HCT116 (cell line): ENCODE measurements at regions not wholly inside any gene's neighbourhood (a gene's known extent, or its start where the extent isn't known, plus 50 kb on each side); places are given as distances from the start of the nearest gene placed in this dataset.

Source experiments
- ATAC-seq: fragments of 200-7000 bp; cut with Tn5 transposase; 2 replicates; pipeline ENCODE4 v1.9.1; 2020; ENCODE audit warnings: mild to moderate bottlenecking, moderate library complexity
- BruUV-seq: library from RNA; stranded (reverse); fragments of 400-500 nt; replicated peaks from 2 replicates; lab custom pipeline; 2021; lab: Mats Ljungman, UMichigan
- CTCF ChIA-PET: fragments of 300-600 bp; sonication (Branson Sonifier 250); formaldehyde crosslinking; loops from one replicate; lab custom pipeline; 2021; ENCODE audit warnings: antibody characterized with exemption; lab: Charles Lee
- POLR2A ChIA-PET: fragments of 300-600, 350-600 bp; sonication (Branson Sonifier 250); formaldehyde crosslinking; loops from one replicate; lab custom pipeline; 2021; ENCODE audit warnings: antibody characterized with exemption; lab: Charles Lee
- RAD21 ChIA-PET, 2 experiments: fragments of 300-600 bp; sonication (Branson Sonifier 250); formaldehyde crosslinking; loops; one replicate each; lab custom pipeline; 2023; ENCODE audit warnings: low total read pairs in 2 of 2; ENCODE audit not compliant: uncharacterized antibody in 2 of 2, unreplicated experiment in 2 of 2, low non-redundant PET in 1 of 2; lab: Charles Lee
- DNase-seq: peaks from one replicate; pipeline ENCODE4 v3.0.0-alpha.2; 2010; ENCODE audit warnings: low read depth, low spot score
- H2AFZ ChIP-seq: fragments of 200-600 bp; shearing (Covaris generic), sonication (generic); 2 replicates; pipeline ENCODE4 v1.6.1; 2017; ENCODE audit warnings: low read depth, mixed run types, mixed read lengths, antibody characterized with exemption, low read length; ENCODE audit not compliant: poor library complexity, severe bottlenecking
- H3K27ac ChIP-seq: 2 replicates; pipeline ENCODE4 v1.5.1; 2012; ENCODE audit warnings: low read depth, low read length
- H3K27me3 ChIP-seq: fragments of 200-600 bp; sonication (generic); 2 replicates; pipeline ENCODE4 v1.6.1; 2016; ENCODE audit warnings: mixed run types, low read length, mixed read lengths; ENCODE audit not compliant: insufficient read depth
- H3K36me3 ChIP-seq, 2 experiments: fragments of 200-500 bp in 1 of 2; fragments of 200-600 bp in 1 of 2; sonication (Bioruptor generic) in 1 of 2; sonication (generic) in 1 of 2; 2 replicates each; pipeline versions ENCODE4 v1.5.1 to v1.6.1; 2014 to 2016; ENCODE audit warnings: low read length in 2 of 2, inconsistent platforms in 1 of 2, mixed read lengths in 1 of 2, mixed run types in 1 of 2; ENCODE audit not compliant: insufficient read depth in 2 of 2, control insufficient read depth in 1 of 2
- H3K4me1 ChIP-seq, 2 experiments: fragments of 200-600 bp in 1 of 2; sonication (generic) in 1 of 2; 2 replicates each; pipeline versions ENCODE4 v1.5.1 to v1.6.1; 2012 to 2017; ENCODE audit warnings: low read length in 2 of 2, inconsistent platforms in 1 of 2, mild to moderate bottlenecking in 1 of 2, mixed read lengths in 1 of 2, mixed run types in 1 of 2, moderate library complexity in 1 of 2; ENCODE audit not compliant: insufficient read depth in 2 of 2, control insufficient read depth in 1 of 2
- H3K4me2 ChIP-seq: fragments of 200-600 bp; sonication (generic); 2 replicates; pipeline ENCODE4 v1.6.1; 2017; ENCODE audit warnings: mixed run types, low read length, mixed read lengths
- H3K4me3 ChIP-seq, 2 experiments: fragments of 200-600 bp in 1 of 2; sonication (generic) in 1 of 2; replicated peaks in 1 of 2; 2 replicates each; pipeline ENCODE4 v1.5.1; 2011 to 2016; ENCODE audit warnings: low read length in 2 of 2, control low read depth in 1 of 2, low read depth in 1 of 2, mild to moderate bottlenecking in 1 of 2, mixed read lengths in 1 of 2, mixed run types in 1 of 2
- H3K79me2 ChIP-seq: fragments of 200-600 bp; sonication (generic); 2 replicates; pipeline ENCODE4 v1.6.1; 2017; ENCODE audit warnings: mild to moderate bottlenecking, mixed run types, low read length, moderate library complexity, mixed read lengths; ENCODE audit not compliant: insufficient read depth
- H3K9ac ChIP-seq: fragments of 200-600 bp; sonication (generic); 2 replicates; pipeline ENCODE4 v1.6.1; 2016; ENCODE audit warnings: low read length, mixed read lengths
- H3K9me2 ChIP-seq: fragments of 200-600 bp; sonication (generic), shearing (Covaris generic); 2 replicates; pipeline ENCODE4 v1.6.1; 2017; ENCODE audit warnings: mixed run types, mild to moderate bottlenecking, moderate library complexity; ENCODE audit not compliant: insufficient read depth
- H3K9me3 ChIP-seq, 2 experiments: fragments of 200-500 bp in 1 of 2; fragments of 200-600 bp in 1 of 2; sonication (Bioruptor generic) in 1 of 2; sonication (generic) in 1 of 2; 2 replicates each; pipeline ENCODE4 v1.6.1; 2014 to 2017; ENCODE audit warnings: low read length in 2 of 2, mixed read lengths in 2 of 2, inconsistent platforms in 1 of 2, low read depth in 1 of 2, mild to moderate bottlenecking in 1 of 2, mixed run types in 1 of 2, moderate library complexity in 1 of 2; ENCODE audit not compliant: control insufficient read depth in 1 of 2, insufficient read depth in 1 of 2
- H4K20me1 ChIP-seq: fragments of 200-600 bp; sonication (generic), shearing (Covaris generic); 2 replicates; pipeline ENCODE4 v1.6.1; 2017; ENCODE audit warnings: mixed run types, mild to moderate bottlenecking, moderate library complexity; ENCODE audit not compliant: insufficient read depth
- CTCF ChIP-seq, 3 experiments: fragments of 200-600 bp in 1 of 3; sonication (generic) in 1 of 3; IDR thresholded peaks in 2 of 3; conservative IDR thresholded peaks in 1 of 3; 2 replicates each; pipeline ENCODE4 v1.5.1; 2012 to 2017; ENCODE audit warnings: low read depth in 2 of 3, low read length in 2 of 3, antibody characterized with exemption in 1 of 3, borderline replicate concordance in 1 of 3, control low read depth in 1 of 3, mild to moderate bottlenecking in 1 of 3, mixed read lengths in 1 of 3, mixed run types in 1 of 3, moderate library complexity in 1 of 3; ENCODE audit not compliant: insufficient read depth in 1 of 3
- ELF1 ChIP-seq: IDR thresholded peaks from 2 replicates; pipeline ENCODE4 v1.6.1; 2012; ENCODE audit warnings: low read depth, borderline replicate concordance
- EZH2 ChIP-seq: fragments of 200-600 bp; sonication (generic); IDR thresholded peaks from 2 replicates; pipeline ENCODE4 v1.6.1; 2017; ENCODE audit warnings: antibody characterized with exemption, mixed run types
- EZH2phosphoT487 ChIP-seq: fragments of 200-600 bp; IDR thresholded peaks from 2 replicates; pipeline ENCODE4 v1.6.1; 2018; ENCODE audit warnings: antibody characterized with exemption, borderline replicate concordance
- FOSL1 ChIP-seq: IDR thresholded peaks from 2 replicates; pipeline ENCODE4 v1.6.1; 2012; ENCODE audit warnings: low read depth
- JUND ChIP-seq: IDR thresholded peaks from 2 replicates; pipeline ENCODE4 v1.6.1; 2012
- MAX ChIP-seq: IDR thresholded peaks from 2 replicates; pipeline ENCODE4 v1.6.1; 2012
- POLR2AphosphoS5 ChIP-seq: IDR thresholded peaks from 2 replicates; pipeline ENCODE4 v1.6.1; 2011; ENCODE audit warnings: mild to moderate bottlenecking, low read depth, low read length, moderate library complexity
- SIN3A ChIP-seq: IDR thresholded peaks from 2 replicates; pipeline ENCODE4 v1.6.1; 2012; ENCODE audit warnings: low read depth
- SP1 ChIP-seq: IDR thresholded peaks from 2 replicates; pipeline ENCODE4 v1.6.1; 2012; ENCODE audit warnings: low read depth
- SRF ChIP-seq: IDR thresholded peaks from 2 replicates; pipeline ENCODE4 v1.6.1; 2012; ENCODE audit warnings: low read depth
- YY1 ChIP-seq: IDR thresholded peaks from 2 replicates; pipeline ENCODE4 v1.6.1; 2011; ENCODE audit warnings: low read length, low read depth, moderate library complexity, mild to moderate bottlenecking; ENCODE audit not compliant: insufficient replicate concordance; ENCODE audit errors: extremely low read depth
- ZBTB33 ChIP-seq: IDR thresholded peaks from 2 replicates; pipeline ENCODE4 v1.6.1; 2011; ENCODE audit warnings: mild to moderate bottlenecking, low read length, moderate library complexity; ENCODE audit not compliant: insufficient replicate concordance; ENCODE audit errors: extremely low read depth
- ZNF274 ChIP-seq: fragments of 200-500 bp; sonication (Bioruptor generic); IDR thresholded peaks from 2 replicates; pipeline ENCODE4 v1.6.1; 2014; ENCODE audit warnings: mild to moderate bottlenecking, low read depth, low read length, inconsistent platforms
- intact Hi-C: fragments of 100-400 bp; cut with micrococcal nuclease; formaldehyde crosslinking; loops from 2 replicates; pipeline ENCODE4 v1.10.0; 2022
- TF ChIP-seq, protein P1 (sequence below): IDR thresholded peaks from 2 replicates; pipeline ENCODE4 v1.6.1; 2012

GRCh38 chr4:114132199-114132598 is 152.8 kb upstream of the ARSJ start:
- CTCF ChIA-PET: no interaction called here
- no TSS peak for BruUV-seq
- H3K9ac ChIP-seq: no peak overlapping the region

DNA sequence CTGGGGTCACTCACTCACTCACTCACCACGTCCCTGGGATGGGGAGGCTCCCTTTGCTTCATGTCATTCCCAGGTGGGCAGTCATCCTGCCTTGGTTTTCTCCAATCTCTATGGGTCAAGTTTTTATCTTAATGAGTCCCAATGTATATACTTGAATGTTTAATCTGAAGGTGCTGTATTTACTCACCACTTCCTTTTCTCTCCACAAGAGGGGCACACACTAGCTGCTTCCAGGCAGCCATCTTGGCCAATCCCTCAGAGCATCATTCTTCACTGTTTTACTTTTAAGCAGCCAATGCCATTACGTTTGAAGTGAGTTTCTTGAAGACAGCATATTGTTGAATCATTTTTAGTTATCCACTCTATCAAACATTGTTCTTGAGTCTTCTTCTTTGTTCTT is 153.4 kb upstream of the ARSJ start:
- Histone ChIP-seq H3K4me2 (no peak overlapping the region), H4K20me1 (no peaks in the 10 kb centered on the region), H3K27ac (no peak overlapping the region), H3K79me2 (no peaks in the 10 kb centered on the region), H3K4me1 (no peaks in the 10 kb centered on the region), H3K4me3 (no peak overlapping the region), H3K9me2 (no peaks in the 10 kb centered on the region), H3K27me3 (no peaks in the 10 kb centered on the region), H3K36me3 (no peaks in the 10 kb centered on the region), H2AFZ (peak overlapping the region; percentile 94), H3K9ac (no peak overlapping the region), H3K9me3 (no peaks in the 10 kb centered on the region)
- ChIA-PET CTCF (no interaction called here), POLR2A (no interaction called here), RAD21 (no interaction called here)
- intact Hi-C loops: no loop called here
- DNase-seq: no peak
- BruUV-seq: no TSS peak
- peak; percentile 73 for ATAC-seq
- TF ChIP-seq YY1 (peak; percentile 78), SIN3A (no peak), EZH2phosphoT487 (no peak), ELF1 (no peak), EZH2 (no peak), MAX (no peak), SRF (no peak), ZBTB33 (no peak), SP1 (no peak), POLR2AphosphoS5 (no peak), FOSL1 (no peak)

More at GRCh38 chr4:114132199-114132598, 152.8 kb upstream of the ARSJ start:
- no peaks in the 10 kb centered on the region for H3K27me3 ChIP-seq
- no peaks in the 10 kb centered on the region for H4K20me1 ChIP-seq
- POLR2A ChIA-PET: no interaction called here
- no peak overlapping the region for H3K4me3 ChIP-seq
- no peaks in the 10 kb centered on the region for H3K79me2 ChIP-seq
- intact Hi-C loops: no loop called here
- no peaks in the 10 kb centered on the region for H3K9me3 ChIP-seq
- DNase-seq (no peak), ATAC-seq (no peak)
- no peak overlapping the region for H3K27ac ChIP-seq
- H3K4me1 ChIP-seq: no peaks in the 10 kb centered on the region
- H3K36me3 ChIP-seq: no peaks in the 10 kb centered on the region
- TF ChIP-seq CTCF (IDR thresholded peaks at IDR 0.05 in 2 of 3, conservative IDR thresholded peaks at IDR 0.05 in 1 of 3; ENCODE audit: borderline replicate concordance in 1 of 3, insufficient read depth in 1 of 3, low read depth in 2 of 3, low read length in 2 of 3) (no peak), JUND (no peak), ZNF274 (no peak)
- TF ChIP-seq, protein P1, sequence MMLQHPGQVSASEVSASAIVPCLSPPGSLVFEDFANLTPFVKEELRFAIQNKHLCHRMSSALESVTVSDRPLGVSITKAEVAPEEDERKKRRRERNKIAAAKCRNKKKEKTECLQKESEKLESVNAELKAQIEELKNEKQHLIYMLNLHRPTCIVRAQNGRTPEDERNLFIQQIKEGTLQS: no peak
- TF ChIP-seq, all 23 proteins: peak for 0
- no peak overlapping the region for H3K4me2 ChIP-seq
- no peaks in the 10 kb centered on the region for H3K9me2 ChIP-seq
- H2AFZ ChIP-seq: peak overlapping the region; percentile 94
- RAD21 ChIA-PET: no interaction called here
